Cardiac muscle cell (in vitro differentiated cells and primary cell): ENCODE measurements at regions not wholly inside any gene's neighbourhood (a gene's known extent, or its start where the extent isn't known, plus 50 kb on each side); places are given as distances from the start of the nearest gene placed in this dataset.

Source experiments
- DNase-seq, 2 donors: peaks; one replicate each; pipeline versions ENCODE4 v3.0.0 to v3.0.0-alpha.2; 2010 to 2017; ENCODE audit warnings: low read depth in 1 of 2, low spot score in 1 of 2
- H3K27ac ChIP-seq: fragments of 200-600 bp; sonication (generic); 2 replicates; pipeline ENCODE4 v1.5.1; 2016
- H3K27me3 ChIP-seq: fragments of 200-600 bp; sonication (generic); 2 replicates; pipeline ENCODE4 v1.6.0; 2016; ENCODE audit warnings: control low read depth
- H3K36me3 ChIP-seq: fragments of 200-600 bp; sonication (generic); 2 replicates; pipeline ENCODE4 v1.5.1; 2016; ENCODE audit warnings: control low read depth
- H3K4me1 ChIP-seq: fragments of 200-600 bp; sonication (generic); 2 replicates; pipeline ENCODE4 v1.8.1; 2017; ENCODE audit warnings: low read depth, mild to moderate bottlenecking, mixed run types
- H3K4me3 ChIP-seq: fragments of 200-600 bp; sonication (generic); 2 replicates; pipeline ENCODE4 v1.5.1; 2016; ENCODE audit warnings: mild to moderate bottlenecking
- H3K9me3 ChIP-seq: fragments of 200-600 bp; sonication (generic); 2 replicates; pipeline ENCODE4 v1.5.1; 2017; ENCODE audit warnings: low read depth, mild to moderate bottlenecking, control low read depth
- CTCF ChIP-seq: IDR thresholded peaks from 2 replicates; pipeline ENCODE4 v1.5.1; 2012; ENCODE audit warnings: low read depth, mild to moderate bottlenecking, low read length

- H3K4me3 ChIP-seq, result no peak overlapping the region
These were observed 321.9 kb downstream of the FOXO1 start for GRCh38 chr13:40344270-40345148.

GRCh38 chr13:40345149-40345514, 321.3 kb downstream of the FOXO1 start:
- H3K27me3 ChIP-seq, result no peaks in the 10 kb centered on the region
- DNase-seq, result no peak

More at GRCh38 chr13:40344270-40345148, 321.9 kb downstream of the FOXO1 start:
- H3K27ac ChIP-seq, result no peak overlapping the region
- H3K4me1 ChIP-seq, result no peaks in the 10 kb centered on the region
- no peaks in the 10 kb centered on the region for H3K27me3 ChIP-seq
- H3K9me3 ChIP-seq, result no peaks in the 10 kb centered on the region
- no peaks in the 10 kb centered on the region for H3K36me3 ChIP-seq
- peak in 1 of 2 donors; percentile 85 for DNase-seq
- no peak for TF ChIP-seq CTCF

GRCh38 chr13:40345654-40346372, 320.6 kb downstream of the FOXO1 start:
- no peaks in the 10 kb centered on the region for H3K27me3 ChIP-seq
- no peak overlapping the region for H3K27ac ChIP-seq
- H3K9me3 ChIP-seq, result no peaks in the 10 kb centered on the region
- no peak overlapping the region for H3K4me3 ChIP-seq
- no peaks in the 10 kb centered on the region for H3K4me1 ChIP-seq
- TF ChIP-seq CTCF, result no peak
- no peak for DNase-seq
- no peaks in the 10 kb centered on the region for H3K36me3 ChIP-seq

More at GRCh38 chr13:40345149-40345514, 321.3 kb downstream of the FOXO1 start:
- H3K4me1 ChIP-seq, result no peaks in the 10 kb centered on the region
- H3K36me3 ChIP-seq, result no peaks in the 10 kb centered on the region
- H3K4me3 ChIP-seq, result no peak overlapping the region
- H3K27ac ChIP-seq, result no peak overlapping the region
- TF ChIP-seq CTCF, result no peak
- H3K9me3 ChIP-seq, result no peaks in the 10 kb centered on the region

GRCh38 chr13:40346592-40346991, 319.8 kb downstream of the FOXO1 start:
- H3K4me1 ChIP-seq, result peaks cover 5% of the 10 kb centered on the region
- DNase-seq, result no peak
- no peaks in the 10 kb centered on the region for H3K36me3 ChIP-seq
- no peak for TF ChIP-seq CTCF
- no peaks in the 10 kb centered on the region for H3K27me3 ChIP-seq
- no peaks in the 10 kb centered on the region for H3K9me3 ChIP-seq
- H3K4me3 ChIP-seq, result no peak overlapping the region
- no peak overlapping the region for H3K27ac ChIP-seq

- H3K36me3 ChIP-seq, result no peaks in the 10 kb centered on the region
- no peak overlapping the region for H3K4me3 ChIP-seq
- no peak for DNase-seq
- TF ChIP-seq CTCF, result no peak
- H3K27me3 ChIP-seq, result no peaks in the 10 kb centered on the region
- H3K27ac ChIP-seq, result no peak overlapping the region
- H3K9me3 ChIP-seq, result no peaks in the 10 kb centered on the region
- H3K4me1 ChIP-seq, result peaks cover 13% of the 10 kb centered on the region
These were observed 318.3 kb downstream of the FOXO1 start for GRCh38 chr13:40348096-40348679.
